ENCODE measurements at regions not wholly inside any gene's neighbourhood (a gene's known extent, or its start where the extent isn't known, plus 50 kb on each side); places are given as distances from the start of the nearest gene placed in this dataset.

GRCh38 chr10:63749915-63750314, 228.7 kb downstream of the REEP3 start:
- H3K36me3 ChIP-seq (ENCODE audit: control insufficient read depth in 2 of 2, insufficient read depth in 2 of 2, low read length in 2 of 2): no peaks in the 10 kb centered on the region
- no peak overlapping the region for H3K4me3 ChIP-seq (ENCODE audit: low read length in 2 of 2)
- no peaks in the 10 kb centered on the region for H3K9me3 ChIP-seq (ENCODE audit: control insufficient read depth in 2 of 2, low read length in 2 of 2)
- no peaks in the 10 kb centered on the region for H3K27me3 ChIP-seq (ENCODE audit: control insufficient read depth in 1 of 2, insufficient read depth in 2 of 2, low read length in 2 of 2)
- no peak overlapping the region for H3K9ac ChIP-seq (ENCODE audit: low read length in 2 of 2)
- no peak overlapping the region for H3K27ac ChIP-seq (ENCODE audit: low read length)
- H3K4me1 ChIP-seq (ENCODE audit: control insufficient read depth, insufficient read depth, low read length): no peaks in the 10 kb centered on the region

GRCh38 chr10:63751836-63752235, 230.6 kb downstream of the REEP3 start:
- H3K9ac ChIP-seq (ENCODE audit: low read length in 2 of 2): no peak overlapping the region
- H3K4me1 ChIP-seq (ENCODE audit: control insufficient read depth, insufficient read depth, low read length): no peaks in the 10 kb centered on the region
- H3K36me3 ChIP-seq (ENCODE audit: control insufficient read depth in 2 of 2, insufficient read depth in 2 of 2, low read length in 2 of 2): no peaks in the 10 kb centered on the region
- H3K27ac ChIP-seq (ENCODE audit: low read length): no peak overlapping the region
- no peaks in the 10 kb centered on the region for H3K27me3 ChIP-seq (ENCODE audit: control insufficient read depth in 1 of 2, insufficient read depth in 2 of 2, low read length in 2 of 2)
- no peaks in the 10 kb centered on the region for H3K9me3 ChIP-seq (ENCODE audit: control insufficient read depth in 2 of 2, low read length in 2 of 2)
- no peak overlapping the region for H3K4me3 ChIP-seq (ENCODE audit: low read length in 2 of 2)

GRCh38 chr10:63752318-63752717, 231.1 kb downstream of the REEP3 start:
- no peak overlapping the region for H3K9ac ChIP-seq (ENCODE audit: low read length in 2 of 2)

GRCh38 chr10:63753808-63754207, 232.6 kb downstream of the REEP3 start:
- H3K27ac ChIP-seq (ENCODE audit: low read length): no peak overlapping the region
- H3K9me3 ChIP-seq (ENCODE audit: control insufficient read depth in 2 of 2, low read length in 2 of 2): no peaks in the 10 kb centered on the region
- no peak overlapping the region for H3K9ac ChIP-seq (ENCODE audit: low read length in 2 of 2)
- H3K4me3 ChIP-seq (ENCODE audit: low read length in 2 of 2): no peak overlapping the region
- no peaks in the 10 kb centered on the region for H3K36me3 ChIP-seq (ENCODE audit: control insufficient read depth in 2 of 2, insufficient read depth in 2 of 2, low read length in 2 of 2)
- H3K4me1 ChIP-seq (ENCODE audit: control insufficient read depth, insufficient read depth, low read length): no peaks in the 10 kb centered on the region
- no peaks in the 10 kb centered on the region for H3K27me3 ChIP-seq (ENCODE audit: control insufficient read depth in 1 of 2, insufficient read depth in 2 of 2, low read length in 2 of 2)

More at GRCh38 chr10:63752318-63752717, 231.1 kb downstream of the REEP3 start:
- Histone ChIP-seq H3K27me3 (ENCODE audit: control insufficient read depth in 1 of 2, insufficient read depth in 2 of 2, low read length in 2 of 2) (no peaks in the 10 kb centered on the region), H3K4me3 (ENCODE audit: low read length in 2 of 2) (no peak overlapping the region), H3K9me3 (ENCODE audit: control insufficient read depth in 2 of 2, low read length in 2 of 2) (no peaks in the 10 kb centered on the region), H3K4me1 (ENCODE audit: control insufficient read depth, insufficient read depth, low read length) (no peaks in the 10 kb centered on the region), H3K36me3 (ENCODE audit: control insufficient read depth in 2 of 2, insufficient read depth in 2 of 2, low read length in 2 of 2) (no peaks in the 10 kb centered on the region), H3K27ac (ENCODE audit: low read length) (no peak overlapping the region)

GRCh38 chr10:63755441-63755840, 234.2 kb downstream of the REEP3 start:
- H3K4me1 ChIP-seq (ENCODE audit: control insufficient read depth, insufficient read depth, low read length): peaks cover 6% of the 10 kb centered on the region
- H3K9me3 ChIP-seq (ENCODE audit: control insufficient read depth in 2 of 2, low read length in 2 of 2): no peaks in the 10 kb centered on the region
- H3K27ac ChIP-seq (ENCODE audit: low read length): no peak overlapping the region
- no peak overlapping the region for H3K4me3 ChIP-seq (ENCODE audit: low read length in 2 of 2)
- no peak overlapping the region for H3K9ac ChIP-seq (ENCODE audit: low read length in 2 of 2)
- no peaks in the 10 kb centered on the region for H3K27me3 ChIP-seq (ENCODE audit: control insufficient read depth in 1 of 2, insufficient read depth in 2 of 2, low read length in 2 of 2)
- H3K36me3 ChIP-seq (ENCODE audit: control insufficient read depth in 2 of 2, insufficient read depth in 2 of 2, low read length in 2 of 2): no peaks in the 10 kb centered on the region

GRCh38 chr10:63757067-63757466, 235.9 kb downstream of the REEP3 start:
- Histone ChIP-seq H3K27ac (ENCODE audit: low read length) (no peak overlapping the region), H3K9me3 (ENCODE audit: control insufficient read depth in 2 of 2, low read length in 2 of 2) (no peaks in the 10 kb centered on the region), H3K9ac (ENCODE audit: low read length in 2 of 2) (no peak overlapping the region), H3K4me1 (ENCODE audit: control insufficient read depth, insufficient read depth, low read length) (peaks cover 9% of the 10 kb centered on the region), H3K27me3 (ENCODE audit: control insufficient read depth in 1 of 2, insufficient read depth in 2 of 2, low read length in 2 of 2) (no peaks in the 10 kb centered on the region), H3K36me3 (ENCODE audit: control insufficient read depth in 2 of 2, insufficient read depth in 2 of 2, low read length in 2 of 2) (no peaks in the 10 kb centered on the region), H3K4me3 (ENCODE audit: low read length in 2 of 2) (no peak overlapping the region)

GRCh38 chr10:63758080-63758479, 236.9 kb downstream of the REEP3 start:
- H3K27ac ChIP-seq (ENCODE audit: low read length): no peak overlapping the region
- H3K36me3 ChIP-seq (ENCODE audit: control insufficient read depth in 2 of 2, insufficient read depth in 2 of 2, low read length in 2 of 2): no peaks in the 10 kb centered on the region
- no peaks in the 10 kb centered on the region for H3K9me3 ChIP-seq (ENCODE audit: control insufficient read depth in 2 of 2, low read length in 2 of 2)
- H3K9ac ChIP-seq (ENCODE audit: low read length in 2 of 2): no peak overlapping the region
- peaks cover 9% of the 10 kb centered on the region for H3K4me1 ChIP-seq (ENCODE audit: control insufficient read depth, insufficient read depth, low read length)
- H3K27me3 ChIP-seq (ENCODE audit: control insufficient read depth in 1 of 2, insufficient read depth in 2 of 2, low read length in 2 of 2): no peaks in the 10 kb centered on the region
- H3K4me3 ChIP-seq (ENCODE audit: low read length in 2 of 2): no peak overlapping the region

- Histone ChIP-seq H3K4me1 (ENCODE audit: control insufficient read depth, insufficient read depth, low read length) (peaks cover 9% of the 10 kb centered on the region), H3K27ac (ENCODE audit: low read length) (no peak overlapping the region), H3K27me3 (ENCODE audit: control insufficient read depth in 1 of 2, insufficient read depth in 2 of 2, low read length in 2 of 2) (no peaks in the 10 kb centered on the region), H3K9me3 (ENCODE audit: control insufficient read depth in 2 of 2, low read length in 2 of 2) (no peaks in the 10 kb centered on the region), H3K4me3 (ENCODE audit: low read length in 2 of 2) (no peak overlapping the region), H3K9ac (ENCODE audit: low read length in 2 of 2) (no peak overlapping the region), H3K36me3 (ENCODE audit: control insufficient read depth in 2 of 2, insufficient read depth in 2 of 2, low read length in 2 of 2) (no peaks in the 10 kb centered on the region)
Observed at GRCh38 chr10:63759335-63759734, 238.1 kb downstream of the REEP3 start.

GRCh38 chr10:63760034-63760707, 239.0 kb downstream of the REEP3 start:
- H3K9me3 ChIP-seq (ENCODE audit: control insufficient read depth in 2 of 2, low read length in 2 of 2): no peaks in the 10 kb centered on the region
- peaks cover 9% of the 10 kb centered on the region for H3K4me1 ChIP-seq (ENCODE audit: control insufficient read depth, insufficient read depth, low read length)
- H3K27me3 ChIP-seq (ENCODE audit: control insufficient read depth in 1 of 2, insufficient read depth in 2 of 2, low read length in 2 of 2): no peaks in the 10 kb centered on the region
- no peak overlapping the region for H3K4me3 ChIP-seq (ENCODE audit: low read length in 2 of 2)
- H3K9ac ChIP-seq (ENCODE audit: low read length in 2 of 2): no peak overlapping the region
- H3K36me3 ChIP-seq (ENCODE audit: control insufficient read depth in 2 of 2, insufficient read depth in 2 of 2, low read length in 2 of 2): no peaks in the 10 kb centered on the region
- H3K27ac ChIP-seq (ENCODE audit: low read length): peak overlapping the region; percentile 46

GRCh38 chr10:63760708-63761047, 239.5 kb downstream of the REEP3 start:
- Histone ChIP-seq H3K27me3 (ENCODE audit: control insufficient read depth in 1 of 2, insufficient read depth in 2 of 2, low read length in 2 of 2) (no peaks in the 10 kb centered on the region), H3K4me3 (ENCODE audit: low read length in 2 of 2) (no peak overlapping the region), H3K4me1 (ENCODE audit: control insufficient read depth, insufficient read depth, low read length) (peaks cover 9% of the 10 kb centered on the region), H3K9me3 (ENCODE audit: control insufficient read depth in 2 of 2, low read length in 2 of 2) (no peaks in the 10 kb centered on the region), H3K9ac (ENCODE audit: low read length in 2 of 2) (no peak overlapping the region), H3K27ac (ENCODE audit: low read length) (peak overlapping the region; percentile 24), H3K36me3 (ENCODE audit: control insufficient read depth in 2 of 2, insufficient read depth in 2 of 2, low read length in 2 of 2) (no peaks in the 10 kb centered on the region)

GRCh38 chr10:63761243-63761642, 240.0 kb downstream of the REEP3 start:
- Histone ChIP-seq H3K4me1 (ENCODE audit: control insufficient read depth, insufficient read depth, low read length) (peaks cover 9% of the 10 kb centered on the region), H3K9ac (ENCODE audit: low read length in 2 of 2) (no peak overlapping the region), H3K4me3 (ENCODE audit: low read length in 2 of 2) (no peak overlapping the region), H3K9me3 (ENCODE audit: control insufficient read depth in 2 of 2, low read length in 2 of 2) (no peaks in the 10 kb centered on the region), H3K27me3 (ENCODE audit: control insufficient read depth in 1 of 2, insufficient read depth in 2 of 2, low read length in 2 of 2) (no peaks in the 10 kb centered on the region), H3K27ac (ENCODE audit: low read length) (peak overlapping the region; percentile 24), H3K36me3 (ENCODE audit: control insufficient read depth in 2 of 2, insufficient read depth in 2 of 2, low read length in 2 of 2) (no peaks in the 10 kb centered on the region)

Data from stomach smooth muscle (tissue), 2 donors.